ENCODE measurements at regions not wholly inside any gene's neighbourhood (a gene's known extent, or its start where the extent isn't known, plus 50 kb on each side); places are given as distances from the start of the nearest gene placed in this dataset.
"Not testable (repeated sequence)": the region's sequence is repeated elsewhere in the genome, so short reads cannot be mapped to it uniquely, and the experiment has no call there.

DNA sequence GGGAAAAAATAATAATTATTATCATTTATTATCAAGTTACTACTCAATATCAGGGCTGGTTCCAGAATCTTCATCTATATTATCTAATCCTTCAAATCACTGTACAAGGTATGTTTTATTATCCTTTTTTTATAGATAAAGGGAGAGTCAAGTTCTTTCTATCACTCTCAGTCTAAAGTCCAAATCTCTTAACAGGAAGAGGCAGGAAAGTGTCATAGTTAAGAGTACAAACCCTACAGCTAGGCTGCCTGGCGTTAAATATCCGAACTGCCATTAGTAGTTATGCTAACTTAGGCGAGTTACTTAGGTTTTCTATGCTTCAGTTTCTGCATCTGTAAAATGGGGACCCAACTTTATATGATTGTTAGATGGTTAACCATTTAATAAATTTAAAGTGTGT, 99.4 kb upstream of the CCDC91 start:
- H3K4me3 ChIP-seq (ENCODE audit: low read depth, low read length), result no peak overlapping the region
- no peak for DNase-seq (ENCODE audit: low read depth)
- TF ChIP-seq, protein P1, sequence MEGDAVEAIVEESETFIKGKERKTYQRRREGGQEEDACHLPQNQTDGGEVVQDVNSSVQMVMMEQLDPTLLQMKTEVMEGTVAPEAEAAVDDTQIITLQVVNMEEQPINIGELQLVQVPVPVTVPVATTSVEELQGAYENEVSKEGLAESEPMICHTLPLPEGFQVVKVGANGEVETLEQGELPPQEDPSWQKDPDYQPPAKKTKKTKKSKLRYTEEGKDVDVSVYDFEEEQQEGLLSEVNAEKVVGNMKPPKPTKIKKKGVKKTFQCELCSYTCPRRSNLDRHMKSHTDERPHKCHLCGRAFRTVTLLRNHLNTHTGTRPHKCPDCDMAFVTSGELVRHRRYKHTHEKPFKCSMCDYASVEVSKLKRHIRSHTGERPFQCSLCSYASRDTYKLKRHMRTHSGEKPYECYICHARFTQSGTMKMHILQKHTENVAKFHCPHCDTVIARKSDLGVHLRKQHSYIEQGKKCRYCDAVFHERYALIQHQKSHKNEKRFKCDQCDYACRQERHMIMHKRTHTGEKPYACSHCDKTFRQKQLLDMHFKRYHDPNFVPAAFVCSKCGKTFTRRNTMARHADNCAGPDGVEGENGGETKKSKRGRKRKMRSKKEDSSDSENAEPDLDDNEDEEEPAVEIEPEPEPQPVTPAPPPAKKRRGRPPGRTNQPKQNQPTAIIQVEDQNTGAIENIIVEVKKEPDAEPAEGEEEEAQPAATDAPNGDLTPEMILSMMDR (conservative IDR thresholded peaks at IDR 0.05; ENCODE audit: low read depth, low read length), result no peak

DNA sequence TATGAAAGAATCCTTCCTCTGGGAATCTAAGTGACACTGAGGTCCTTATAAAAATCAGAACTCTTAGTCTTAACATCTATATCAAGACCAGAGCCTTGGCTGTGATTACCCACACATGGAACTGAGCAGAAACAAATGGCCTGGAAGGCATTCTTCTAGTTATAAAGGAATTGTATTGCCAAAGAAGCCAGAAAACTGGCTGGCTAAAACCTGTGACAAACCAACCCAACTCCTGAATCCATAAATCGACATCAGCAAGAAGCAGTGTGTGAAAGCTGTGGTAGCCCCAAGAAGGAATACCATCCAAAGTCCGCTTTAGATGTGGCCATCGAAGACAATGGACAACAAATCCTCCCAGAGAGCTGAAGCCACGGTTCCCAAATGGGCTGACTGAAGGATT, 97.9 kb upstream of the CCDC91 start:
- TF ChIP-seq, protein P1 (conservative IDR thresholded peaks at IDR 0.05; ENCODE audit: low read depth, low read length), result no peak
- DNase-seq (ENCODE audit: low read depth), result no peak
- H3K4me3 ChIP-seq (ENCODE audit: low read depth, low read length), result no peak overlapping the region

DNA sequence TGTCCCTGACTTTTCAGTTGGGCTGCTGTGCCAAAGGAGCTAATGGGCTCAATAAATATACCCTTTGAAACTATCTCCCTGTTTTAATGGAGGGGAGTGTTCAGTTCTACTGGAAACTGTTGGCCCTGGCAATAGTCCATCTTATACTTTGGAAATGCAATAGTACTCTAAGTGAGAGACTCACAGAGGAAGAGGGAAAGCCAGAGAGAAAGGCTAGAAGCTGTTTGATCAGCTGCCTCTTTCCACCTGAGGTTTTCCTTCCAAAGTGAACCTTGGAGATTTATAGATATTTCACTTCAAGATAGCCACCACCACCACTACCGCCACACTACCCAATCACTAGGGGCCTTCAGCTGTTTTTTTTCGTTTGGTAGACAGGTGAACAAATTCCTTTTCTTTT, 93.6 kb upstream of the CCDC91 start:
- TF ChIP-seq, protein P1 (conservative IDR thresholded peaks at IDR 0.05; ENCODE audit: low read depth, low read length), result no peak
- no peak overlapping the region for H3K4me3 ChIP-seq (ENCODE audit: low read depth, low read length)
- DNase-seq (ENCODE audit: low read depth), result no peak

DNA sequence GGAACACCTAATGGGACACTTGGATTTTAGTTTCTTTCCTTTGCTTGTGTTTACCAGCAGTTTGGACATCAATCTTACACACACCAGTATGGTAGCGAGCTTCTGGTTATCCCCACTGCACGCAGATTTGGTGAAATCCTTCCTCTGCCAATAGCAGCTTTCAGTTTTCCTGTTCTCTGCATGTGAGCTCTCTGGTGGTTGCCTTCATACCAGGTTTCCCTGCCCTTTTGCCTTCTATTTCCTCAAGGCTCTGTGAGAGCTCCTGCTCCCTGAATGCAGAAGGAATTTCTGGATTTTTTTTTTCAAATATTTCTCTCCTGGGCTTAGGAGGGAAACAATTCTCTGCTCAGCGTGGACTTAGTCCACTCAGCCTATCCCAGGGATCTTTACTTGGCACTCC, 93.0 kb upstream of the CCDC91 start:
- TF ChIP-seq, protein P1 (conservative IDR thresholded peaks at IDR 0.05; ENCODE audit: low read depth, low read length), result no peak
- no peak overlapping the region for H3K4me3 ChIP-seq (ENCODE audit: low read depth, low read length)
- no peak for DNase-seq (ENCODE audit: low read depth)

DNA sequence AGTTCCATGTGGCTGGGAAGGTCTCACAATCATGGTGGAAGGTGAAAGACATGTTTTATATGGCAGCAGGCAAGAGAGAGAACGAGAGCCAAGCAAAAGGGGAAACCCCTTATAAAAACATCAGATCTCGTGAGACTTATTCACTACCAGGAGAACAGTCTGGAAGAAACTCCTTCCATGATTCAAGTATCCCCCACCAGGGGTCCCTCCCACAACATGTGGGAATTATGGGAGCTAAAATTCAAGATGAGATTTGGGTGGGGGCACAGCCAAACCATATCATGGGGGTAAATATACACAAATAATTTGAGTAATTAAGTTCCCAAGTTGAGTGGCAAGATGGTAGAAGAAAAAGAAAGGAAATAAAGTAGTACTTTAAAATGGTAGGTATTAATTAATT, 91.0 kb upstream of the CCDC91 start:
- DNase-seq (ENCODE audit: low read depth); H3K4me3 ChIP-seq (ENCODE audit: low read depth, low read length): not testable (repeated sequence)
- TF ChIP-seq, protein P1 (conservative IDR thresholded peaks at IDR 0.05; ENCODE audit: low read depth, low read length), result peak; percentile 20

DNA sequence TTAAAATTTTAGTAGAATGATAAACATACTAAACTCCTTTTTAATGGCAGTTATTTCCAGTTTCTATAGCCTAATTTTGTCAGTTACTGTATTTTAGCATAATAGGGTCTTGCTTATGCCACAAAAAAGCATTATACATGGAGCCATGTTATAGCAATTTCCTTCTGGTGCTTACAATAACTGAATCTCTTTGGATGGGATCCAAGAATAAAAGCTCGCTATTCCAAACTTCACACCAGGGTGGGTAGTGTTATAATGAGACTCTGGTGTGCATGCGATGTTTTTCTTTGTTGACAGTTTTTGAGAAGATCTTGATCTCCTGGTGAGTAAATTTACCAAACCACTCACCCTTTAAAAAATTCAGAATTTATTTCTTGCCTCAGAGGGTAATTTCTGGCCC, 90.4 kb upstream of the CCDC91 start:
- no peak overlapping the region for H3K4me3 ChIP-seq (ENCODE audit: low read depth, low read length)
- DNase-seq (ENCODE audit: low read depth), result no peak
- TF ChIP-seq, protein P1 (conservative IDR thresholded peaks at IDR 0.05; ENCODE audit: low read depth, low read length), result no peak

DNA sequence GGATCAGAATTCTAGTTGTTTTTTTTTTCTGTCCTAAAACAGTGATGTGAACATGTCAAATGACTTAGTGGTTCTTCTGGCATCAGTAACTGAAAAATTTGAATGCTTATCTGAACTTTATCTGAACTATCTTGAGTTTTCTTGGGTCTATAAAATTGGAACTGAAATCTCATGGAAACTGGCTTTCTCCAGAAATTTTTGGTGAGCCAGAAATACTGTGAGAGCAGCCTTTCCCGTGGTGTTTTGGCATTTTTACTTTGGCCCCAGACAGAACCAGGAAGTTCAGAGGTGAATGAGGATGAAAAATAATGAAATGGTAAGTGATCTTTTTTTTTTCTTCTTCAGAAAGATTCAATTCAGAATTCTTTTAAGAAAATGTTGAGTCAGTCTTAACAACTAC, 89.5 kb upstream of the CCDC91 start:
- no peak for DNase-seq (ENCODE audit: low read depth)
- TF ChIP-seq, protein P1 (conservative IDR thresholded peaks at IDR 0.05; ENCODE audit: low read depth, low read length), result no peak
- no peak overlapping the region for H3K4me3 ChIP-seq (ENCODE audit: low read depth, low read length)
